HAP-1 (cell line): ENCODE measurements at regions not wholly inside any gene's neighbourhood (a gene's known extent, or its start where the extent isn't known, plus 50 kb on each side); places are given as distances from the start of the nearest gene placed in this dataset.

ENCODE experiments used
- DNase-seq, 2 experiments: peaks; one replicate each; pipeline ENCODE4 v3.0.0-alpha.2; 2016 to 2020; ENCODE audit warnings: low spot score in 2 of 2
- H3K27me3 ChIP-seq: fragments of 250-450 bp; sonication (Bioruptor Pico); 2 replicates; pipeline ENCODE4 v1.5.1; 2020; ENCODE audit warnings: low read depth, mild to moderate bottlenecking, moderate library complexity
- H3K36me3 ChIP-seq: fragments of 250-450 bp; sonication (Bioruptor Pico); replicated peaks from 2 replicates; pipeline ENCODE4 v1.5.1; 2020; ENCODE audit warnings: mild to moderate bottlenecking
- H3K4me1 ChIP-seq: fragments of 250-450 bp; sonication (Bioruptor Pico); 2 replicates; pipeline ENCODE4 v1.5.1; 2020; ENCODE audit warnings: mild to moderate bottlenecking
- H3K4me3 ChIP-seq: fragments of 250-450 bp; sonication (Bioruptor Pico); 2 replicates; pipeline ENCODE4 v1.5.1; 2020; ENCODE audit warnings: mild to moderate bottlenecking, moderate library complexity
- H3K9me3 ChIP-seq: fragments of 250-450 bp; sonication (Bioruptor Pico); 2 replicates; pipeline ENCODE4 v1.5.1; 2020; ENCODE audit warnings: mild to moderate bottlenecking, moderate library complexity
- in situ Hi-C: fragments of 300-500 bp; cut with MboI; formaldehyde crosslinking; loops from 3 replicates; pipeline ENCODE4 v1.14.3; 2020; ENCODE audit warnings: low sequenced_read_pairs, inconsistent platforms, mixed read lengths

DNA sequence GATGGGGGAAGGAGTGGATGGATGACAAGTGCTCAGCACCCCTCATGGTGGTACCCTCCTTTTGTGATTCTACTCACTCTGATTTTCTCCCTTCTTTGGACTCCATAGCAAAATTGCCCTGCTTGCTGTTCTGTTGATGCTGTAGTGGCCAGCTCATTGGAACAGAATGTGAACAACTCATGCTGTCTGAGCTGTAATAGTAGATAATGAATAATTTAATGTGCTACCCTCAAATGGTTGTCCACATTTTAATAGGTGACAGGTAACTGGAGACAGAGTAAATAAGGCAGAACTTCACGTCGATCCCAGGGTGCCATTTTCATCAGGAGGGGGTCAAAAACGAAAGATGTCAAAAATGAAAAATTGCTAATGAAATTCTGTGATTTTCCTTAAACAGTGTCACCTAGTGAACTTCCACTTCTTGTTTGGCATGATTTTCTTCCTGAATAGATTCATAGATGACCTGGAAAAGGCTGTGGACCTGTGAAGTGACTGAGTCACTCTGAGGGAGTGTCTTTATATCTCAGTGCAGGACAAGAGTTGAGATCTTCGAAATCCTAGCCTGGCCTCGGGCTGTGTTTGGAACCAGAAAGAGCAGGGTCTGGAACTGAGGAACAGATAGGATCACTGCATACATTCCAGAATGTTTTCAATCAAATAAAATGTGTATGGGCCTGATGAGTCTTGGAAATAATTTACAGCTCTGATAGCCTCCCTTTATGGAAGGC is 270.2 kb downstream of the PSAT1 start:
- in situ Hi-C loops = no loop called here
- H3K36me3 ChIP-seq = no peaks in the 10 kb centered on the region
- H3K4me3 ChIP-seq = no peak overlapping the region
- H3K27me3 ChIP-seq = no peaks in the 10 kb centered on the region
- DNase-seq = no peak
- H3K4me1 ChIP-seq = no peaks in the 10 kb centered on the region; the same call in 1 of the 2 replicates
- H3K9me3 ChIP-seq = no peaks in the 10 kb centered on the region

DNA sequence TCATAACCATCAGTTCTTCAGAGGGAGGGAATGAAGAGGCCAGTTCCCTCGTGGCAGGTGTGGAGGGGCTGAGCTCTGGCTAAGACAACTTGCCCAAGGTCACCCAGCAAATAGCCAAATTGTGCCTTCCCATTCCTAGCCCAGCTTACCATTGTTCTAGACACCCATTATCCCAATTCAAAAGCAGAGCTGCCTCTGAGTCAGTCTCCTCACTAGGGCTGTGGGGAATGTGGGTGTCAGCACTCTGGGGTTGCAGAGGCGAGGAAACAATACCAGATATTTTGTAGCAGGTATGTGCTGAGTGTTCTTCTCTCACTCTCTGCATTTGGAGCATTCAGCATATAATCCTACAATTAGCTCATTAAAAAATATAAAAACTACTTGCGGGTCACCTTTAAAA is 270.8 kb downstream of the PSAT1 start:
- no peak for DNase-seq
- H3K4me3 ChIP-seq = no peak overlapping the region
- no peaks in the 10 kb centered on the region for H3K9me3 ChIP-seq
- no peaks in the 10 kb centered on the region; the same call in 1 of the 2 replicates for H3K4me1 ChIP-seq
- no peaks in the 10 kb centered on the region for H3K36me3 ChIP-seq
- in situ Hi-C loops = no loop called here
- no peaks in the 10 kb centered on the region for H3K27me3 ChIP-seq

DNA sequence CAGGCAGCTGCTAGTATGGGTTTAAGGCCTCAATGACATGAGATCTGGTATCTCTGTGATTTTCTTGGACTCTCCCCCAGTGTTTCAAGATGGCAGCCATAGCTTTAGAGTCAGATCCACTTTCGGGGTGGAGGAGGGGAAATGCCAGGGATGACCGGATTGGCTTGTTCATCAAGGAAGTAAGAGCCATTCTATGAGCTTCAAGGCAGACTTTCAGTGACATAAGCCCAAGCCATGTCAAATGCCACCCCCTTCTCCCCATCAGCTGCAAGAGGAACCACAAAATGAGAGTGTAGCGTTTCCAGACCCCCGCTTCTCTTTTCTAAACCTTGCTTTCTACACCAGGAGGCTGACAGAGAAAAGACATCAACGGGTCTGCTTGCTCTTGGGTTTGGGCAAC is 271.8 kb downstream of the PSAT1 start:
- Histone ChIP-seq H3K9me3 (no peaks in the 10 kb centered on the region), H3K36me3 (no peaks in the 10 kb centered on the region), H3K4me3 (no peak overlapping the region), H3K27me3 (no peaks in the 10 kb centered on the region), H3K4me1 (peaks cover 2% of the 10 kb centered on the region)
- in situ Hi-C loops = no loop called here
- DNase-seq = no peak

DNA sequence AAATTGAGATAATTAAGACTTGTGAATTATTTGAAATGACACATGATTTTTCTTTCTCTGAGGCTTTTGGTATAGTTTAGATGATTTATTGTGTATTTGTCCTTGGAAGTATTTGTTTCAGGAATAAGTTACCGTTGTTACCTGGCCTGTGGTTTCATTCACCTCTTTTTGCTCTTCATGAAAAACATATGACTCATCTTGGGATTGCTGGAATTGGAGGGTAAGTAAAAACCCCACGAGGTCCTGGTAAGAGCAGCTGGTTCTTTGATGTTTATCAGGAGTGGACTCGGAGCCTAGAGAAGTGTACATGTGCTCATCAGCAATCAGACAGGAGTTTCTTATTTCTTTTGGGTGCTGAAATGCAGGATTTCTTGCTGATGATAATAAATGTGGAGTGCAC is 275.3 kb downstream of the PSAT1 start:
- peaks cover 31% of the 10 kb centered on the region for H3K4me1 ChIP-seq
- no peak overlapping the region for H3K4me3 ChIP-seq
- in situ Hi-C loops = no loop called here
- no peaks in the 10 kb centered on the region for H3K36me3 ChIP-seq
- no peaks in the 10 kb centered on the region for H3K27me3 ChIP-seq
- no peaks in the 10 kb centered on the region for H3K9me3 ChIP-seq
- DNase-seq = no peak

DNA sequence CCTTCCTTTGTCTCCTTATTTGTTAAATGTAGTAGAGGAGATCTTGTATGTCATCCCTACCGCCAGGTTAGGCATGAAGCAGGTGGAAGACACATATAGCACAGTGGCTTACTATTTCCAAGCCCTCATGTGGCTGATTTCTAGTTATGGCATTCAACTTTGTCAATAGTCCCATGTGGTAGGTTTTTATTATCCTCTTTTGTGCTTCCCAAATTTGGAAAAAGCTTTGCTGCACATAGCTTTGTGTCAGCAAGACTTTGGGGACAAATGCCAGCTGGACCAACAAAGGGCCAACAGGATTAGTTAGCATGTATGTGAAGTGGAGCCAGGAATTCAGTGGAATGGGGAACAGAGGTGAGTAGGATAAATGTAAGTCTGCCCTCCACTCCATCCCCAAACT is 276.3 kb downstream of the PSAT1 start:
- peak; percentile 17 to 35 for DNase-seq
- Histone ChIP-seq H3K4me3 (no peak overlapping the region), H3K4me1 (peaks cover 36% of the 10 kb centered on the region), H3K36me3 (no peaks in the 10 kb centered on the region), H3K9me3 (no peaks in the 10 kb centered on the region), H3K27me3 (no peaks in the 10 kb centered on the region)
- in situ Hi-C loops = no loop called here

DNA sequence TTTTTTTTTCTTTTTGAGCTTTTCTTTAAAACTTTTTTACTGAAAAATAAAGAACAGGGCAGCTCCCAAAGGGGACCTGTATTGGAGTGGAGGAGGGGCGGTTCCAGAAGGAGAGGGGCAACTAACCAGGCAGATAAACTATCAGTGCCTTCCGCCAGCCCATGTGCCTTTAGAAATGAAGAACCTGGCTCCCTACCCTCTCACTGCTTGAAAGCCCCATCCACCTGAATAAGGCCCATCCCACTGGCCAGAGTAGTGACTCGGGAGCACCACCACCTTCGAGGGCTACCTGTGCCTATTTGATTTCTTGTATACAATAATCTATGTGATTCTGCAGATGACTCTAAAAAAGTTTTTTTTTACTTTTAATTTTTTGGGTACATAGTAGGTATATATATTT is 276.7 kb downstream of the PSAT1 start:
- Histone ChIP-seq H3K4me1 (peaks cover 36% of the 10 kb centered on the region), H3K4me3 (no peak overlapping the region), H3K27me3 (no peaks in the 10 kb centered on the region), H3K36me3 (no peaks in the 10 kb centered on the region), H3K9me3 (no peaks in the 10 kb centered on the region)
- in situ Hi-C loops = no loop called here
- DNase-seq = no peak

GRCh38 chr9:78574354-78575045 is 277.6 kb downstream of the PSAT1 start:
- H3K4me1 ChIP-seq = peaks cover 36% of the 10 kb centered on the region
- H3K4me3 ChIP-seq = no peak overlapping the region
- peak; percentile 29 to 95 for DNase-seq
- in situ Hi-C loops = no loop called here
- no peaks in the 10 kb centered on the region for H3K27me3 ChIP-seq
- no peaks in the 10 kb centered on the region for H3K36me3 ChIP-seq
- no peaks in the 10 kb centered on the region for H3K9me3 ChIP-seq

DNA sequence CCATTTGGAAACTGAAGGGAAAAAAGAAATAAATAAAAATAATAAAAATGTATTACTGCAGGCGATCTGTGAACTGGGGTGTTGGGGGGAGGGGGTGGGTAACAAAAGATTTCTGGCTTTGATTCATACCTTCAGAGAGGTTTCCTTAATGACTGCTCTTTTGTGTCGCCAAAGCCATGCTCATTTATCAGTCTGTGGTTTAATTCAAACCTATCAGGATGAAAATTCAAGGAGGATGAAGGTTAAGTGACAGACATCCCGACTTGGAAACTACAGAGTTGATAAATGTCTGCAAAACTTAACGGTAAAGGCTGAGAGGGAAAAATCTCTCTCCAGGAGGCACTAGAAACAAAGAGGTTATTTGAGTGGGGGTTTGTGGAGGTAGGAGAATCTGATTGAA is 278.2 kb downstream of the PSAT1 start:
- H3K27me3 ChIP-seq = no peaks in the 10 kb centered on the region
- DNase-seq = peak; percentile 60 to 76
- in situ Hi-C loops = no loop called here
- no peaks in the 10 kb centered on the region for H3K9me3 ChIP-seq
- no peaks in the 10 kb centered on the region for H3K36me3 ChIP-seq
- peaks cover 36% of the 10 kb centered on the region for H3K4me1 ChIP-seq
- no peak overlapping the region for H3K4me3 ChIP-seq

DNA sequence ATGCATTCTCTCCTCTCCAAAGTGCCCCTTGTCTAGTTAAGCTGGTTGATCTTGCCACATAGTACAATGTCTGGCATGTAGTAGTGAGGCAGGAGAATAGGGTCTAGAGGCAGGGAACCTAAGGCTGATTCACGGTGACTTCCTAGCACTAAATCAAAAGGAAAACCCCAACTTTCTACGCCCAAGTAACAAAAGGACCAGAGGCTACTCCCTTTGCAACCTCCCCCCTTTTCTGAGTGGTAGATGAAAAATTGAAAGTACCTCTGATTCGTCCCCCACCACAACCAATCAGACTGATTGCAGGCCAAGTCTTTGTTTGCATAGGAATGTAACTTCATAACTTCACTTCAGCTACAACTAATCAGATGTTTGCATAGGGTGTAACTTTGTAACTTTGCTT is 278.8 kb downstream of the PSAT1 start:
- Histone ChIP-seq H3K36me3 (no peaks in the 10 kb centered on the region), H3K4me1 (peaks cover 36% of the 10 kb centered on the region), H3K9me3 (no peaks in the 10 kb centered on the region), H3K4me3 (no peak overlapping the region), H3K27me3 (no peaks in the 10 kb centered on the region)
- DNase-seq = no peak
- in situ Hi-C loops = no loop called here

- peaks cover 36% of the 10 kb centered on the region for H3K4me1 ChIP-seq
- no peaks in the 10 kb centered on the region for H3K36me3 ChIP-seq
- DNase-seq = peak; percentile 64 to 70
- in situ Hi-C loops = no loop called here
- H3K27me3 ChIP-seq = no peaks in the 10 kb centered on the region
- H3K9me3 ChIP-seq = no peaks in the 10 kb centered on the region
- H3K4me3 ChIP-seq = no peak overlapping the region
These were observed 280.4 kb downstream of the PSAT1 start for GRCh38 chr9:78577156-78577906.

- DNase-seq = no peak
- H3K36me3 ChIP-seq = no peaks in the 10 kb centered on the region
- in situ Hi-C loops = no loop called here
- no peaks in the 10 kb centered on the region for H3K9me3 ChIP-seq
- 0 out of 2 replicates have a peak, but pooled peaks cover 3% of the 10 kb centered on the region for H3K27me3 ChIP-seq
- no peak overlapping the region for H3K4me3 ChIP-seq
- peaks cover 36% of the 10 kb centered on the region for H3K4me1 ChIP-seq
These were observed 281.1 kb downstream of the PSAT1 start for GRCh38 chr9:78578072-78578471.

- in situ Hi-C loops = no loop called here
- Histone ChIP-seq H3K9me3 (no peaks in the 10 kb centered on the region), H3K4me3 (no peak overlapping the region), H3K4me1 (peaks cover 3% of the 10 kb centered on the region; the same call in 1 of the 2 replicates), H3K27me3 (0 out of 2 replicates have a peak, but pooled peaks cover 3% of the 10 kb centered on the region), H3K36me3 (no peaks in the 10 kb centered on the region)
- no peak for DNase-seq
These were observed 285.9 kb downstream of the PSAT1 start for GRCh38 chr9:78582821-78583220.

DNA sequence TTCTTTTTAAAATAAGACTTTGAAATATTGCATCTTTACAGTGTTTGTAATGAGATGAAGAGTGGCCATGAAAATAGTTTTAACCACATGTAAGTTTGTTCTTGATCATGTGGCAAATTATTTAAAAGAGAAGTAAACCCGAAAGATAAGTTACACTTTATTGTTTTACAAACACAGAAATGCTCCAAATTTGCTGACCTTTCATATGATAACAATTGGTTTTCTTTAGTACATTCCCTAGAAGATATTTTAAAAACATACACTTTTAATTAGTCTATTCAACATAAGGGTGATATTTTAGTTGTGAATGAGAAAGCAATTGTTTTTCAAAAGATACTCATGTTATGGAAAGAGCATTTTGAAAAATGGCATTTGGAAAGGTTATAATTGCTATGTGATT is 287.7 kb downstream of the PSAT1 start:
- H3K4me1 ChIP-seq = no peaks in the 10 kb centered on the region
- no peak for DNase-seq
- H3K4me3 ChIP-seq = no peak overlapping the region
- 0 out of 2 replicates have a peak, but pooled peaks cover 3% of the 10 kb centered on the region for H3K27me3 ChIP-seq
- no peaks in the 10 kb centered on the region for H3K36me3 ChIP-seq
- no peaks in the 10 kb centered on the region for H3K9me3 ChIP-seq
- in situ Hi-C loops = no loop called here

DNA sequence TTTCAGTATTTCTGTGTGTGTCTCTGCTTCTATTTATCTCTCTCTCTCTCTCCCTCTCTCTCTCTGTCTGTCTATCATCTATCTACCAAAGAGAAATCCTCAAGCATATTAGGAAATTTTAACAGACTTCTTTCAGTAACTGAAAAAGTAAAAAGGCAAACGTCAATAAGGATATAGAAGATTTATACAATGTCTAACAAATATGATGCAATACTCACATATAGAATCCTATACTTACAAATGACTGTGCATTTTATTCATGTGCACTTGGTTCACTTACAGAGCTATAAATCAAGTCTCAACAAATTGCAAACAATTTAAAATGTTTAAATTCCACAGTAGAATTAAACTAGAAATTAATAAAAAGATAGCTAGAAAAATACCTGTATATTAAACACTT is 289.0 kb downstream of the PSAT1 start:
- no peak for DNase-seq
- no peaks in the 10 kb centered on the region; the same call in 1 of the 2 replicates for H3K9me3 ChIP-seq
- H3K4me3 ChIP-seq = no peak overlapping the region
- no peaks in the 10 kb centered on the region for H3K36me3 ChIP-seq
- no peaks in the 10 kb centered on the region for H3K4me1 ChIP-seq
- in situ Hi-C loops = no loop called here
- H3K27me3 ChIP-seq = peaks cover 8% of the 10 kb centered on the region; the same call in 1 of the 2 replicates
